H1 (cell line): ENCODE measurements at regions not wholly inside any gene's neighbourhood (a gene's known extent, or its start where the extent isn't known, plus 50 kb on each side); places are given as distances from the start of the nearest gene placed in this dataset.

ENCODE experiments used
- CTCF ChIA-PET: fragments of 300-600 bp; sonication (Branson Sonifier 250); formaldehyde crosslinking; loops from one replicate; lab custom pipeline; 2021; ENCODE audit not compliant: partially characterized antibody; lab: Charles Lee
- POLR2A ChIA-PET: fragments of 300-600 bp; sonication (Branson Sonifier 250); formaldehyde crosslinking; loops from one replicate; lab custom pipeline; 2021; ENCODE audit warnings: inconsistent platforms; ENCODE audit not compliant: partially characterized antibody; lab: Charles Lee
- DNase-seq, 2 experiments: peaks; one replicate each; pipeline versions ENCODE4 v3.0.0 to v3.0.0-alpha.2; 2010 to 2022; ENCODE audit warnings: low spot score in 2 of 2, low read depth in 1 of 2, mixed read lengths in 1 of 2
- FAIRE-seq: peaks from 2 replicates; lab custom pipeline; 2011; peaks lifted over from hg19 to GRCh38; lab: Jason Lieb, UNC
- H2AFZ ChIP-seq: 2 replicates; pipeline ENCODE4 v1.8.1; 2012; ENCODE audit warnings: low read length, inconsistent platforms
- H2AK5ac ChIP-seq: 2 replicates; pipeline ENCODE4 v1.6.1; 2013; ENCODE audit warnings: low read depth, low read length
- H2BK120ac ChIP-seq: replicated peaks from 2 replicates; pipeline ENCODE3; 2013; ENCODE audit warnings: low read depth, low read length, inconsistent platforms
- H2BK12ac ChIP-seq: 2 replicates; pipeline ENCODE4 v1.6.1; 2013; ENCODE audit warnings: low read depth, low read length
- H2BK15ac ChIP-seq: 2 replicates; pipeline ENCODE4 v1.6.1; 2013; ENCODE audit warnings: low read length
- H2BK20ac ChIP-seq: 2 replicates; pipeline ENCODE4 v1.6.1; 2013; ENCODE audit warnings: low read length
- H2BK5ac ChIP-seq: 2 replicates; pipeline ENCODE4 v1.6.1; 2013; ENCODE audit warnings: low read depth, low read length
- H3K14ac ChIP-seq: 2 replicates; pipeline ENCODE4 v1.6.1; 2013; ENCODE audit warnings: inconsistent platforms; ENCODE audit not compliant: insufficient read length
- H3K18ac ChIP-seq: 2 replicates; pipeline ENCODE4 v1.6.1; 2013; ENCODE audit warnings: low read length; ENCODE audit errors: extremely low read depth
- H3K23ac ChIP-seq: 2 replicates; pipeline ENCODE4 v1.6.1; 2013; ENCODE audit warnings: inconsistent platforms; ENCODE audit not compliant: insufficient read length
- H3K23me2 ChIP-seq: 2 replicates; pipeline ENCODE4 v1.6.1; 2013; ENCODE audit warnings: low read depth, low read length
- H3K27ac ChIP-seq: 2 replicates; pipeline ENCODE4 v1.6.1; 2011; ENCODE audit warnings: low read depth, low read length, inconsistent platforms
- H3K27me3 ChIP-seq, 4 experiments: replicated peaks in 1 of 4; 1 replicate in 1 of 4; 2 replicates in 3 of 4; pipeline versions ENCODE4 v1.6.1 to v1.8.1; 2011 to 2013; ENCODE audit warnings: low read length in 3 of 4, mild to moderate bottlenecking in 3 of 4, inconsistent platforms in 2 of 4, mixed read lengths in 2 of 4, moderate library complexity in 1 of 4; ENCODE audit not compliant: control insufficient read depth in 3 of 4, insufficient read depth in 3 of 4; ENCODE audit errors: extremely low read depth in 1 of 4
- H3K36me3 ChIP-seq, 4 experiments: 2 replicates each; pipeline versions ENCODE4 v1.6.1 to v1.8.1; 2011 to 2013; ENCODE audit warnings: mild to moderate bottlenecking in 4 of 4, low read length in 3 of 4, moderate library complexity in 2 of 4, control low read depth in 1 of 4, inconsistent platforms in 1 of 4; ENCODE audit not compliant: insufficient read depth in 4 of 4, control insufficient read depth in 2 of 4
- H3K4ac ChIP-seq: replicated peaks from 2 replicates; pipeline ENCODE3; 2013; ENCODE audit warnings: low read length, low read depth, mixed read lengths, inconsistent platforms; ENCODE audit not compliant: insufficient read length
- H3K4me1 ChIP-seq, 4 experiments: replicated peaks in 1 of 4; 1 replicate in 1 of 4; 2 replicates in 3 of 4; pipeline versions ENCODE4 v1.6.1 to v1.8.1; 2011 to 2013; ENCODE audit warnings: low read length in 3 of 4, inconsistent platforms in 2 of 4, mixed read lengths in 1 of 4; ENCODE audit not compliant: insufficient read depth in 4 of 4, control insufficient read depth in 3 of 4
- H3K4me2 ChIP-seq, 2 experiments: 2 replicates each; pipeline versions ENCODE4 v1.6.1 to v1.8.1; 2011 to 2013; ENCODE audit warnings: low read depth in 2 of 2, low read length in 2 of 2, control low read depth in 1 of 2, inconsistent platforms in 1 of 2, mild to moderate bottlenecking in 1 of 2; ENCODE audit not compliant: insufficient read depth in 1 of 2
- H3K4me3 ChIP-seq, 4 experiments: fragments of 200-600, 300-600 bp in 1 of 4; sonication (generic), shearing (Covaris generic), sonication (Bioruptor Twin) in 1 of 4; 2 replicates each; pipeline versions ENCODE4 v1.5.1 to v1.8.1; 2011 to 2016; ENCODE audit warnings: low read length in 4 of 4, low read depth in 3 of 4, control low read depth in 2 of 4, inconsistent platforms in 2 of 4, mild to moderate bottlenecking in 2 of 4, mixed read lengths in 1 of 4, moderate library complexity in 1 of 4; ENCODE audit not compliant: insufficient read depth in 2 of 4; ENCODE audit errors: extremely low read depth in 1 of 4
- H3K56ac ChIP-seq: replicated peaks from 2 replicates; pipeline ENCODE3; 2013; ENCODE audit warnings: low read depth, mild to moderate bottlenecking, mixed read lengths, low read length, inconsistent platforms; ENCODE audit not compliant: insufficient read length
- H3K79me1 ChIP-seq: 2 replicates; pipeline ENCODE4 v1.6.1; 2013; ENCODE audit warnings: low read depth, low read length, control low read depth
- H3K79me2 ChIP-seq, 2 experiments: 2 replicates each; pipeline versions ENCODE4 v1.6.1 to v1.8.1; 2012 to 2013; ENCODE audit warnings: low read length in 2 of 2, mild to moderate bottlenecking in 2 of 2, inconsistent platforms in 1 of 2; ENCODE audit not compliant: insufficient read depth in 2 of 2, control insufficient read depth in 1 of 2
- H3K9ac ChIP-seq, 4 experiments: replicated peaks in 1 of 4; 1 replicate in 1 of 4; 2 replicates in 3 of 4; pipeline versions ENCODE4 v1.6.1 to v1.8.1; 2011 to 2013; ENCODE audit warnings: low read depth in 3 of 4, low read length in 3 of 4, control low read depth in 2 of 4, mild to moderate bottlenecking in 2 of 4, moderate library complexity in 2 of 4, inconsistent platforms in 1 of 4; ENCODE audit errors: extremely low read depth in 1 of 4
- H3K9me3 ChIP-seq, 2 experiments: 2 replicates each; pipeline versions ENCODE4 v1.6.1 to v1.8.1; 2012 to 2013; ENCODE audit warnings: mild to moderate bottlenecking in 2 of 2, moderate library complexity in 2 of 2, control low read depth in 1 of 2, inconsistent platforms in 1 of 2, low read depth in 1 of 2, low read length in 1 of 2, mixed read lengths in 1 of 2; ENCODE audit not compliant: insufficient read depth in 2 of 2
- H4K20me1 ChIP-seq, 2 experiments: replicated peaks in 1 of 2; 2 replicates each; pipeline versions ENCODE3 to v1.8.1; 2011 to 2013; ENCODE audit warnings: inconsistent platforms in 2 of 2, low read length in 2 of 2, mild to moderate bottlenecking in 1 of 2; ENCODE audit not compliant: insufficient read depth in 2 of 2, control insufficient read depth in 1 of 2
- H4K5ac ChIP-seq: 2 replicates; pipeline ENCODE4 v1.6.1; 2013; ENCODE audit warnings: low read length, low read depth, mixed read lengths, inconsistent platforms; ENCODE audit not compliant: insufficient read length
- H4K8ac ChIP-seq: 2 replicates; pipeline ENCODE4 v1.8.0; 2013; ENCODE audit warnings: mild to moderate bottlenecking, moderate library complexity, low read length, inconsistent platforms; ENCODE audit not compliant: insufficient read depth; ENCODE audit errors: extremely low read depth
- H4K91ac ChIP-seq: replicated peaks from 2 replicates; pipeline ENCODE3; 2013; ENCODE audit warnings: low read length, mixed read lengths, inconsistent platforms; ENCODE audit not compliant: insufficient read length
- KDM4A ChIP-seq: IDR thresholded peaks from one replicate; pipeline ENCODE4 v1.7.1; 2012; ENCODE audit warnings: low read depth, mild to moderate bottlenecking, moderate library complexity, low read length, inconsistent platforms; ENCODE audit not compliant: severe bottlenecking
- POLR2A ChIP-seq, 2 experiments: IDR thresholded peaks; 1 replicate in 1 of 2; 2 replicates in 1 of 2; pipeline ENCODE4 v1.6.1; 2011; ENCODE audit warnings: low read depth in 2 of 2, low read length in 2 of 2, mild to moderate bottlenecking in 2 of 2; ENCODE audit errors: control extremely low read depth in 1 of 2
- SP2 ChIP-seq: IDR thresholded peaks from 2 replicates; pipeline ENCODE4 v1.6.1; 2012; ENCODE audit warnings: mild to moderate bottlenecking, low read length, inconsistent platforms
- WGBS, 2 experiments: shearing (Covaris generic) in 1 of 2; methylation state at CpG; one replicate each; pipeline versions ENCODE4 v1.1.6 to v1.1.7; 2013 to 2015; ENCODE audit warnings: low lambda C conversion rate in 2 of 2, mixed read lengths in 2 of 2, inconsistent platforms in 1 of 2, low coverage in 1 of 2, missing lambda C conversion rate in 1 of 2; ENCODE audit not compliant: insufficient replicate concordance in 2 of 2, insufficient coverage in 1 of 2, insufficient read length in 1 of 2; ENCODE audit errors: extremely low coverage in 1 of 2, missing lambda C conversion rate in 1 of 2; 5-methylcytosine and 5-hydroxymethylcytosine counted together
- TF ChIP-seq, protein P1 (sequence below): IDR thresholded peaks from 2 replicates; pipeline ENCODE4 v1.6.1; 2011; ENCODE audit warnings: low read depth, mild to moderate bottlenecking, low read length; ENCODE audit not compliant: insufficient read depth

DNA sequence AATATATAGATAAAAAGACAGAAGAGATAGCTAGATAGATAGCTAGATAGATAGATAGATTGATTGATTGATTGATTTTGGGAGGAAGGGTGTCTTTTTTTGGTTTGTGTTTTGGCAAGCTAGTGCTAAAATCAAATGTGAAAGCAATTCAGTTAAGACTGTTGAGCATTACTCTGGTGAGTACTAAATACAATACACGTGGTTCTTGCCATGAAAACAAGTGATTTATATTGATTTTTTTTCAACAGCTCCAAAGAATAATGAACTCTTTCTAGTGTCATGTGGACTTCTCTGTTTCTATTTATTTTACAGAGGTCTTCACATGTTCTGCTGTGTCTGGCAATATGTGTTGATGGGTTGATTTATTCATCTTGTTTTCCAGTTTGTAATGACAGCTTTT, 172.0 kb downstream of the POU4F1 start:
- no peak overlapping the region for H2BK12ac ChIP-seq
- no peaks in the 10 kb centered on the region for H3K79me2 ChIP-seq
- DNase-seq: no peak
- no peak overlapping the region for H2BK15ac ChIP-seq
- no peak overlapping the region for H3K4me3 ChIP-seq
- H3K23me2 ChIP-seq: no peaks in the 10 kb centered on the region
- no peak overlapping the region for H3K14ac ChIP-seq
- no peak overlapping the region for H3K9ac ChIP-seq
- no peaks in the 10 kb centered on the region for H3K9me3 ChIP-seq
- FAIRE-seq: no peak
- H4K5ac ChIP-seq: no peak overlapping the region
- H4K8ac ChIP-seq: no peak overlapping the region
- no peak overlapping the region for H2BK20ac ChIP-seq
- H3K27ac ChIP-seq: no peak overlapping the region
- H3K4me1 ChIP-seq: peaks cover 0 to 11% (median 5%) of the 10 kb centered on the region in 4 experiments; a peak in 6 of 7 replicates
- H4K20me1 ChIP-seq: no peaks in the 10 kb centered on the region
- no peak overlapping the region for H2AFZ ChIP-seq
- H3K79me1 ChIP-seq: no peaks in the 10 kb centered on the region
- no peak overlapping the region for H2BK120ac ChIP-seq
- H2BK5ac ChIP-seq: no peak overlapping the region
- no peaks in the 10 kb centered on the region for H3K36me3 ChIP-seq
- no peaks in the 10 kb centered on the region for H3K27me3 ChIP-seq
- H3K56ac ChIP-seq: no peak overlapping the region
- ChIA-PET CTCF (interaction anchor here (0.8 to 2.0 kb wide), 4 partner anchors 9 to 333 kb away, joined by 3 to 6 read pairs (median 4); no protein-coding TSS in a partner anchor), POLR2A (no interaction called here)
- WGBS, 2 experiments: 82% methylated on average over 1 of the region's 1 CpG; no CpG with 5 or more reads in 1 of the 2 experiments
- H3K18ac ChIP-seq: no peak overlapping the region
- H3K4ac ChIP-seq: no peak overlapping the region
- H2AK5ac ChIP-seq: no peak overlapping the region
- no peak overlapping the region for H4K91ac ChIP-seq
- no peak overlapping the region for H3K23ac ChIP-seq
- no peak overlapping the region for H3K4me2 ChIP-seq
- TF ChIP-seq KDM4A (no peak), POLR2A (IDR thresholded peaks at IDR 0.05; ENCODE audit: control extremely low read depth in 1 of 2, low read depth in 2 of 2, low read length in 2 of 2) (no peak), SP2 (no peak)
- TF ChIP-seq, protein P1, sequence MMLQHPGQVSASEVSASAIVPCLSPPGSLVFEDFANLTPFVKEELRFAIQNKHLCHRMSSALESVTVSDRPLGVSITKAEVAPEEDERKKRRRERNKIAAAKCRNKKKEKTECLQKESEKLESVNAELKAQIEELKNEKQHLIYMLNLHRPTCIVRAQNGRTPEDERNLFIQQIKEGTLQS: no peak
